ENCODE measurements at regions not wholly inside any gene's neighbourhood (a gene's known extent, or its start where the extent isn't known, plus 50 kb on each side); places are given as distances from the start of the nearest gene placed in this dataset.
"Not testable (repeated sequence)": the region's sequence is repeated elsewhere in the genome, so short reads cannot be mapped to it uniquely, and the experiment has no call there.

DNA sequence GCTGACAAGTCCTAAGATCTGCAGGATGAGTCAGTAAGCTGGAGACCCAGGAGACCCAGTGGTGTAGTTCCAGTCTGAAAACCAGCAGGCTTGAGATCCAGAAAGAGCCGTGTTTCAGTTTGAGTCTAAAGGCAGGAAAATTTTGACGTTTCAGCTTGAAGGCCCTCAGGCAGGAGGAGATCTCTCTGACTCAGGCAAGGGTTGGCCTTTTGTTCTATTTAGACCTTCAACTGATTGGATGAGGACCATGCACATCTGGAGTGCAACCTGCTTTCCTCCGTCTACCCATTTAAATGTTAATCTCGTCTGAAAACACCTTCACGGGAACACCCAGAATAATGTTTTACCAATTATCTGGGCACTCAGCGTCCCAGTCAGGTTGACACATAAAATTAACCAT is 69.5 kb downstream of the NPIPA7 start:
- not testable (repeated sequence) for DNase-seq (ENCODE audit: low read depth)

DNA sequence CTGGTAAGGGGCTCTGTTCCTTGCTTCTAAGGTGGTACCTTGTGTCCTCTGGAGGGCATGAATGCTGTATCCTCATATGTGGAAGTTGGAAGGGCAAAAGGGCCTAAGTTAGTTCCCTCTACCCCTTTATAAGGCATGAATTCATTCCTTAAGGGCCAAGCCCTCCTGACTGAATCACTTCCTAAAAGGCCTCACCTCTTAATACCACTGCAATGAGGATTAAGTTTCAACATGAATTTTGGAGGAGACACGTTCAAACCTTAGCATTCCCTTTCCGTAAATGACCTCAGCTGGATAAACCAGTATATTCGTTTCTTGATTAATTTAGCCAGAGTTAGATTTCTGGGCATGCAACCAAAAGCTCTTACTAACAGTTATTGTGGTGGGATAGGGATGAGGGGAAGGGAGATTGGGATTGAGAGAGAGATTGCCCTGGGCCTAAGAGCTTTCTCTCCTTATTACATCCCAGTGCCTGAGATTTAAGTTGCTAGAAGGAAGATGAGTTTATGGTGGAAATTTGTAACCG is 70.8 kb downstream of the NPIPA7 start:
- not testable (repeated sequence) for DNase-seq (ENCODE audit: low read depth)

DNA sequence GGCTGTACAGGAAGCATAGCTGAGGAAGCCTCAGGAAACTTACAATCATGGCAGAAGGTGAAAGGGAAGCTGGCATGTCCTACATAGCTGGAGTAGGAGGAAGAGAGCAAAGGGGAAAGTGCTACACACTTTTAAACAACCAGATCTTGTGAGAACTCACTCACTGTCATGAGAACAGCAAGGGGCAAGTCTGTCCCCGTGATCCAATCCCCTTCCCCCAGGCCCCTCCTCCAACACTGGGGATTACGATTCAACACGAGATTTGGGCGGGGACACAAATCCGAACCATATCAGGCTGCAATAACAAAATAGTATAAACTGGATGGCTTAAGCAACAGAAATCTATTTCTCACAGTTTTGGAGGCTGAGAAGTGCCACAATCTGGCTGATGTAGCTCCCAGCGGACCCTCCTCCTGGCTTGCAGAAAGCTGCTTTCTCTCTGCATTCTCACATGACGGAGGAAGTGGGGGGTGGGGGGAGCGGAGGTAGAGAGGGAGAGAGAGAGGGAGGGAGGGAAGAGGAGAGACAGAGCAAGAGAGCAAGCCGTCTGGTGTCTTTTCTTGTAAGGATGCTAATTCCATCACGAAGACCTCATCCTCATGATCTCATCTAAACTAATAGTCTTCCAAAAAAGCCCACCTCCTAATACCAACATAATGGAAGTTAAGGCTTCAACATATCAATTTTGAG is 72.9 kb downstream of the NPIPA7 start:
- DNase-seq (ENCODE audit: low read depth) = not testable (repeated sequence)

DNA sequence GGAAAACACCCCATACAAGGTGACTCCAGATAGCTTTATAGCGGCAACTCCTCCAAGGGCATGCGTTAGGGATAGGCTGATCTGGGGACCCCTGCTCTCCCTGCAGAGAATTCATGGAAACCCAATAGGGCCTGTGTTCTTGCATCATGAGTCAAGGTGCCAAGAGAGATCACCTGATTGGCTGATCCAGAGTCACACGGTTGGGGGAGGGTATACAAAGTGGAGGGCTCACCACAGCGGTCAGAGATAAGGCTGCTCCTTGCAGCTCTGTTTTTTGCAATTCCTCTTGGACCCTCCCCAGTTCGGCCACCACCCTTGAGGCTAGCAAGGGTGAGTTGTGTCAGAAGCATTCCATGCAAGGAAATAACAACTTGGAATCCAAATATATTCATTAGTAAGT is 79.6 kb downstream of the NPIPA7 start:
- not testable (repeated sequence) for DNase-seq (ENCODE audit: low read depth)

GRCh38 chr16:16463792-16464191 is 84.9 kb downstream of the NPIPA7 start:
- not testable (repeated sequence) for DNase-seq (ENCODE audit: low read depth)

DNA sequence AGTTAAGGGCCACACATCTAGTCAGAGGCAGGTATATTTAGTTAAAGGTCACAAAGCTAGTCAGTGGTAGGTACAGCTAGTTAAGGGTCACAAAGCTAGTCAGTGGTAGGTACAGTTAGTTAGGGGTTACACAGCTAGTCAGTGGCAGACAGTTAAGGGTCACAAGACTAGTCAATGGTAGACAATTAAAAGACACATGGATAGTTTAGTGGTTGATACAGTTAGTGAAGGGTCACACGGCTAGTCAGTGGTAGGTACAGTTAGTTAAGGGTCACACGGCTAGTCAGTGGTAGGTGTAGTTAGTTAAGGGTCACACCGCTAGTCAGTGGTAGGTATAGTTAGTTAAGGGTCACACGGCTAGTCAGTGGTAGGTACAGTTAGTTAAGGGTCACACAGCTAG is 110.0 kb downstream of the NPIPA7 start:
- not testable (repeated sequence) for DNase-seq (ENCODE audit: low read depth)

- DNase-seq (ENCODE audit: low read depth) = not testable (repeated sequence)
Measured at GRCh38 chr16:16489466-16489865, 110.5 kb downstream of the NPIPA7 start.

DNA sequence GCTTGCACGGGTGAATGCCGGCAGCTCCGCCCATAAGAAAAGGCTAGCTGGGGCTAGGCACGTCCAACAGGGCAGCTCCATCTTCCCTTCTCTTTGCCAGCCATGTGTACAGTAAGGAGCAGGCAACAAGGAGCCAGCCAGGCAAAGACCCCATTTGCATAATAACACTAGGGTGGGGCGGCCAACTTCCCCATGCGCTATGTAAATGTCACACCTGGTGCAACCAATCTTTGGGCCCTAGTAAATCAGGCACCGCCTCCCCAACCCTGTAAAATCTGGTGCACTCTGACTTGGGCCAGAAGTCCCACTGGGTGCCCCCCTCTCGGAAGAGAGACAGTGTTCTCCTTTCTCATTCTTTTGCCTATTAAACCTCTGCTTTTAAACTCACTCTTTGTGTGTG is 115.2 kb downstream of the NPIPA7 start:
- not testable (repeated sequence) for DNase-seq (ENCODE audit: low read depth)

DNA sequence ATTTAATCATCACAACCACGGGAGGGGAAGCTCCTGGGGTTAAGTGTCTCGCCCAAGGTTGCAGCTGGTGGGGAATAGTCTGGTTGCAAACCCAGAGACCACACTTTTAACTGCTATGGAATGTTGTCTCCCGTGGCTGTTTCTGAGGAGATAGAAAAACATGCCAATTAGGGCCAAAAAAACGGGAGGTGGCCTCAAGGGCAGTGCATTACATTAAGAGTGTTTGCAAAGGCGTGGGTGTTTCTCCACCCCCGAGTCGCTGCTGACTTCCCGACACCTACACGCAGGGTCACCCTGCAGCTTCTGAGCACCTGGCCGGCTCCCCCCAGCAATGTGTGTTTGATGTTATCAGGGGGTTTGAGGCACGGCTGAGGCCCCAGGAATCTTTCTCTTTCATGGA is 116.1 kb downstream of the NPIPA7 start:
- DNase-seq (ENCODE audit: low read depth) = not testable (repeated sequence)

DNA sequence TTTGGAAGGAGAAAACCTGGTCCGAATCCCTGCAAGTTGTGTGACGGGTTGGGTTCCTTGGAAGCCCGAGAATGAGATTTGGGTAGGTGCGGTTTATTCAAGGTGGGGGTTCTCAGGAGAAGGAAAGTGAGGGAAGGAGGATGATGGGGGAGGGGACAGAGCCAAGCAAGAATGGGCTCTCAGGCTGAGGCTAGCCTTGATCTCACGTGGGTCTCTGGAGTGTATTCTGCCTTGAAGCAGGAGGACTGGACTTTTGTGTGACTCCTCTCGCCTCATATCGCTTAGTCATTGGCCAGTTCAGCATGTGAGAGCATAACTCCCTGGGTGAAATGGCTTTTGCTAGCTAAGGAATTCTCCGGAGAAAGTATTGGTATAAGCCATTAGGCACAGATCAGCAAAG is 120.9 kb downstream of the NPIPA7 start:
- not testable (repeated sequence) for DNase-seq (ENCODE audit: low read depth)

GRCh38 chr16:16507041-16507440 is 128.1 kb downstream of the NPIPA7 start:
- not testable (repeated sequence) for DNase-seq (ENCODE audit: low read depth)

GRCh38 chr16:16508344-16508743 is 129.4 kb downstream of the NPIPA7 start:
- DNase-seq (ENCODE audit: low read depth) = not testable (repeated sequence)

DNA sequence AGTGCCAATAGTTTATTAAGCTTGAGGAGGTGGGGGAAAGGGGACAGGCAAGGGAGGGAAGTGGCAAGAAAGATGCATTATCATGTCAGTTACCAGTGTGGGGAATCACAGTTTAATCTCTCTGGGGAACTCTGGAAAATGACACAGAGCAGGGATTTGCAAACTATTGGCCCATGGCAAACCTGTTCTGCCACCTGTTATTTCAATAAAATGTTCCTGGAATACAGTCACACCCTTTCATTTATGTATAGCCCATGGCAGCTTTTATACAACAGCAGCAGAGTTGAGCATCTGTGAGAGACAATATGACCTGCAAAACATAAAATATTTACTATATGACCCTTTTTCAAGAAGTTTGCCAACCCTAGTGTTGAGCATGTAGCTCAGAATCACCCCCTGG is 140.5 kb downstream of the NPIPA7 start:
- DNase-seq (ENCODE audit: low read depth) = not testable (repeated sequence)

- DNase-seq (ENCODE audit: low read depth) = not testable (repeated sequence)
Measured at GRCh38 chr16:16521239-16522002, 142.5 kb downstream of the NPIPA7 start.

- not testable (repeated sequence) for DNase-seq (ENCODE audit: low read depth)
Measured at GRCh38 chr16:16526998-16527397, 148.1 kb downstream of the NPIPA7 start.

DNA sequence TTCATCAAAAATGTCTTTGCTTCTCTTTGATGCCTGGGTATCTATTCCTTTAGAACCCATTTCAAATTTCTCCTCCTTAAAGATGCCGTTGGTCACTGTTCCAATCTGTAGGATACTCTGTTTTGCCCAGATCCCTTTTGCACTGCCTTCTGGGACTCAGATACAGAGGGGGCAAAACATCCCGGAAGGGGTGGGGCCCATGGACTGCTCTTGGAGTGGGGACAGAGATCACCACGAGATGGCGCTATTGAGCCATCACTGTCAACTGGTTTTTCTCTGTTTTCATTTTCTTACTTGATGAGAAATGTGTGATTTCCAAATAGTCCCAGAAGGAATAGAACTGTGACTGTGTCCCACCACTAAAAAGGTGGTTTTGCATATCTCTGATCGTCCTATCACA is 151.8 kb downstream of the NPIPA7 start:
- not testable (repeated sequence) for DNase-seq (ENCODE audit: low read depth)

DNA sequence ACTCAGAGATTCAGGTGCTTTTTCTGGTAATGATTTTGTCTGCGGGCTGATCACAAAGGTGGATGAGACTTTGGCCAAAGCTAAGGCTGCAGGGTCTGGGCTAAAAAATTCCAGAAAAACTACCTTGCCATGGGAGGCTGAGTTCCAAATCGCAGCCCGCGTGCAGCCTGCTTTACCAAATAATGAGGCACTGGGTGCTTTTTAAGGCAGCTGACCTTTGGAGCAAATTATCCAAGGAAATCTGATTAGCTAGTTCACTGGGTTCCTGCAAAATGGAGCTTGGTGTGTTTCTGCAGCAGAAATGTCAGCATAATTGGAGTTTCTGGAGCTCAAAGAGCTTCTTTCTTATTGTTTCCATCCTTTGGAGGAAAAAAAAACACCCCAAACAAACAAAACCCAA is 156.6 kb downstream of the NPIPA7 start:
- DNase-seq (ENCODE audit: low read depth) = not testable (repeated sequence)

DNA sequence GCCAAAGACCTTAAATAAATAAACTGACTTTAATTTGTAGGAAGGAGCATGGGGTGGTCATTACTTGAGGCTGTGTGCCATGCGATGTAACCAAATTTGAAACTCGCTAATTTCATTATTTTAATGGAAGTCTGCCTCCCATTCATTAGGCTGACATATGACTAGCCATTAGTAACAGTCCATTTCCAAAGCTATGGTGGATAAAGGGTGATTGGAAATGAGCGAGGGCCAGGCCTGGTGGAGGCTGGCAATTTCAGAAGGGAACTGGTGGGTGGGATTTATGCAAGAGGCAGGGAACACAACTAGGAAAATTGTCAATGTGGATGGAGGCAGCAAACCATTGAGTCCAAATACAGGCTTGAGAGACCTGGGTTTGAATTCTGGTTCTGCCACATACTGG is 157.2 kb downstream of the NPIPA7 start:
- not testable (repeated sequence) for DNase-seq (ENCODE audit: low read depth)

DNA sequence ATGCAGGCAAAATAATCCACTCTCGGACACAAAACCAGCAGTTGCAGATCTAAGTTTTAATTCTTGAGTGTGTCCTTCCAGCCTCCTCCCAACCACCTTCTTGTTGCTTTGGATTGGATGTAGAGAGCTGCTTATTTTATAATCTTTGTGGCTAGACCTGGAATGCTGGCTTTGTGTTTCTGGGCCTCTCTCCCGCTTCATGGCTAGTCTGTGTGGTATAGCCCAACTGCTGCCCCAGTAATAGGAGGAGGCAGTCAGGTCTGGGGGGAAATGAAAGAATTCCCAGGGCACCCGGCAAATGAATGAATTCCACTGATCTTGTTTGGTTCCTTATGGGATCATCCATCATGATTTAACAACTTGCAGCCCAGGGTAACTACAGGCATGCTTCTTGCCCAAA is 170.8 kb downstream of the NPIPA7 start:
- not testable (repeated sequence) for DNase-seq (ENCODE audit: low read depth)

- not testable (repeated sequence) for DNase-seq (ENCODE audit: low read depth)
Measured at GRCh38 chr16:16550824-16551223, 171.9 kb downstream of the NPIPA7 start.

DNA sequence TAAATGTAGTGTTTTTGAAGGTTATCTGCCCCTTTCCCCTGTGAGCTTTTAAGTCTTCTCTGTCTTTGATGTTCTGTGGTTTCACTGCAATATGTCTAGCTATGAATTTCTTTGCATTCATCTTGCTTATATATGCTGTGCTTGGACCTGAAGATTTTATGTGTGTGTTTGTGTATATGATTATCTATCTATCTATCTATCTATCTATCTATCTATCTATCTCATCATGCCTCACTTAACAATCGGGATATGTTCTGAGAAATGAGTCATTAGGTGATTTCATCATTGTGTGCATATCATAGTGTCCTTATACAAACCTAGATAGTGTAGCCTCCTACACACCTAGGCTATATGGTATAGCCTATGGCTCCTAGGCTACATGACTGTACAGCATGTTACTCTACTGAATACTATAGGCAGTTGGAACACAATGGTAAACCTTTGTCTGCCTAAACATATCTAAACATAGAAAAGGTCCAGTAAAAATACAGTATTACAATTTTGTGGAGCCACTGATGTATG is 173.9 kb downstream of the NPIPA7 start:
- not testable (repeated sequence) for DNase-seq (ENCODE audit: low read depth)

- not testable (repeated sequence) for DNase-seq (ENCODE audit: low read depth)
Measured at GRCh38 chr16:16559179-16559740, 180.3 kb downstream of the NPIPA7 start.

All from activated T-helper 9 cell treated with anti-CD3 and anti-CD28 coated beads, Interleukin-2, amount 50 U/mL, for 16 hours (primary cell).